Midbrain (tissue), 1 donor: ENCODE measurements at regions not wholly inside any gene's neighbourhood (a gene's known extent, or its start where the extent isn't known, plus 50 kb on each side); places are given as distances from the start of the nearest gene placed in this dataset.

ENCODE experiments used
- DNase-seq: peaks from one replicate; lab custom pipeline; 2025; lab: John Stamatoyannopoulos, UW

GRCh38 chr4:101593666-101594065 lies 196.9 kb upstream of the BANK1 start:
- DNase-seq: no peak

GRCh38 chr4:101584306-101584705 lies 206.2 kb upstream of the BANK1 start:
- DNase-seq: no peak

GRCh38 chr4:101563126-101563525 lies 215.8 kb upstream of the PPP3CA start:
- no peak for DNase-seq

GRCh38 chr4:101556842-101557241 lies 209.5 kb upstream of the PPP3CA start:
- no peak for DNase-seq

- no peak for DNase-seq
Measured at GRCh38 chr4:101555341-101555880, 208.1 kb upstream of the PPP3CA start.

- DNase-seq: no peak
Measured at GRCh38 chr4:101540336-101540735, 193.0 kb upstream of the PPP3CA start.

- DNase-seq: no peak
Measured at GRCh38 chr4:101528526-101528925, 181.2 kb upstream of the PPP3CA start.

- DNase-seq: no peak
Measured at GRCh38 chr4:101527188-101527587, 179.9 kb upstream of the PPP3CA start.

- no peak for DNase-seq
Measured at GRCh38 chr4:101515566-101515965, 168.2 kb upstream of the PPP3CA start.

GRCh38 chr4:101515099-101515498 lies 167.8 kb upstream of the PPP3CA start:
- DNase-seq: no peak

- DNase-seq: no peak
Measured at GRCh38 chr4:101512416-101512815, 165.1 kb upstream of the PPP3CA start.

GRCh38 chr4:101501421-101501820 lies 154.1 kb upstream of the PPP3CA start:
- no peak for DNase-seq

GRCh38 chr4:101500742-101501141 lies 153.4 kb upstream of the PPP3CA start:
- no peak for DNase-seq

GRCh38 chr4:101475246-101475645 lies 127.9 kb upstream of the PPP3CA start:
- DNase-seq: no peak

- DNase-seq: no peak
Measured at GRCh38 chr4:101471201-101471600, 123.9 kb upstream of the PPP3CA start.

- no peak for DNase-seq
Measured at GRCh38 chr4:101464596-101464995, 117.3 kb upstream of the PPP3CA start.

- DNase-seq: no peak
Measured at GRCh38 chr4:101458914-101459313, 111.6 kb upstream of the PPP3CA start.

- no peak for DNase-seq
Measured at GRCh38 chr4:101458473-101458872, 111.1 kb upstream of the PPP3CA start.

GRCh38 chr4:101451086-101451485 lies 103.8 kb upstream of the PPP3CA start:
- no peak for DNase-seq

GRCh38 chr4:101441446-101441845 lies 94.1 kb upstream of the PPP3CA start:
- DNase-seq: no peak

GRCh38 chr4:101439926-101440325 lies 92.6 kb upstream of the PPP3CA start:
- no peak for DNase-seq

- no peak for DNase-seq
Measured at GRCh38 chr4:101421386-101421785, 74.1 kb upstream of the PPP3CA start.

- DNase-seq: no peak
Measured at GRCh38 chr4:101420661-101421060, 73.3 kb upstream of the PPP3CA start.

- DNase-seq: no peak
Measured at GRCh38 chr4:101419336-101420135, 72.2 kb upstream of the PPP3CA start.
